ENCODE measurements at regions not wholly inside any gene's neighbourhood (a gene's known extent, or its start where the extent isn't known, plus 50 kb on each side); places are given as distances from the start of the nearest gene placed in this dataset.

DNA sequence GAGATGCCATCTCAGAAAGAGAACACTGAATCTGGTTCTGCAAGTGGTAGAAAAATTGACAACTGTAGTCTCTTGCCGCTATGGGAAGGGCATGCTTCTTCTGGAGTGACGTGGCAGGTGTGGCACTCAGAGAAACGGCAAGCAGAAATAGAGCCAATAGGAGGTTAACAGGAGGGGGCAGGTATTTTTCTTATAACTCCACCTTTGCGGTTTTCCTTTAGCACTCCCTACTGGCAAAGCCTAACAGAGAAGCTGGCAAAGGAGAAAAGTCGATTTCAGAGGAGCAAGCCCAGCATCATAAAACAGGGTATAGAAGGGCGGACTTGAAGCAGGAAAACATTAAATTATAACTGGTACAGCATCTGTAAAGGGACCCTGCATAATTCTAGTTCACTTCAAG is 1382.2 kb downstream of the PCDH18 start:
- DNase-seq (ENCODE audit: low read depth, low spot score) = no peak

DNA sequence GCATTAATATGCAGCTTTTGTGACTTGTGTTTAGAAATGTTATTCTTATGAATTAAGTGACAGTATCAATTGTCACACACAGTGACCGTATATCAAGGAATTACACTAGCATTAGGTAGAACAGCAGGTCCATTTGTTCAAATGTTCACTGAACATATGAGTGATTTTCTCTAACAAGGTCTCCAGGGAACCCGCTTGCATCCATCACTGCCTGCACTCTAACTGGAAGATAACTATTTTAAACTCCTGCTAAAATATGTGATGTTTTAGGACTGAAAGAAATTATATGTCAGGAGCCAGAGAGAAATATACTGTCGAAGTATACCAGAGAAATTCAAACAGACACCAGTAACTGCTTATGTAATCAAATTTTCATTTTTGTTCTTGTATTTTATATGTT is 1395.7 kb downstream of the PCDH18 start:
- no peak for DNase-seq (ENCODE audit: low read depth, low spot score)

DNA sequence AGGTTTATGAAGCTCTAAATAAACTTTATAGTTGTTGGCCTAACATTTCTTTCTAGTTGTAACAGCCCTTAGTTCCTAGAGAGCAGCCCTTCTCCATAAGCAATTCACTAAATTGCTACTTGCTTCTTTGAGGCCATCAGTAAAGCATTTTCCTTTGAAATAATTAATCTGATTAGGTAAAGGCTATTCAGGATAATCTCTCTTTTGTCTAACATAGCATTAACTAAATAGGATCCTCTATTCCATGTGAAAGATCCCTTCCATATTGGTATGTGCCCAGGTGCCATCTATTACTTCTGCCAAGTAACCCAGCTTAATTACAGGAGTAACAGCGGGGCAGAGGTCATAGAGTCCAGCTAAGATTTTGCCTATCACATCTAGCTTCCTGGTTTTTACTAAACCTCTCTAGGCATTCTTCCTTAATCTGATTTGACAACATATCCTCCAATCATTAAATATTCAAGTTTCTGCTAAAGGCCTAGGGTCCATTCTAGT is 1408.0 kb downstream of the PCDH18 start:
- DNase-seq (ENCODE audit: low read depth, low spot score) = no peak

DNA sequence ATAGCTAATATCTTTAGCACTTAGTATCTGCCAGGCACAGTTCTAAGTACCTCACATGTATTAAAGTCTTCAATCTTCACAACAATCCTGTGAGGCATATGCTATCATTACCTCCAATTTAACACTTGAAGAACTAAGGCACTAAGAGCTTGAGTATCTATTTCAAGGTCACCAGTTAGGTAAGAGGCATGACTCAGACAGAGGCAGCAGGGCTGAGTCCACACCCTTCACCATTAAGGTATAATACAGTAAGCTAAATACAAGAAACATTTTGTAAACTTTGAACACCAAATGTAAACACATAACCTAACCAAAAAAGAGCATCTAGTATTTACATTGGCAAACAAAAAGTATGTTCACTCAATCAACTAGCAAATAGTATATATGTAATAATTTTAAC is 1410.9 kb downstream of the PCDH18 start:
- DNase-seq (ENCODE audit: low read depth, low spot score) = no peak

DNA sequence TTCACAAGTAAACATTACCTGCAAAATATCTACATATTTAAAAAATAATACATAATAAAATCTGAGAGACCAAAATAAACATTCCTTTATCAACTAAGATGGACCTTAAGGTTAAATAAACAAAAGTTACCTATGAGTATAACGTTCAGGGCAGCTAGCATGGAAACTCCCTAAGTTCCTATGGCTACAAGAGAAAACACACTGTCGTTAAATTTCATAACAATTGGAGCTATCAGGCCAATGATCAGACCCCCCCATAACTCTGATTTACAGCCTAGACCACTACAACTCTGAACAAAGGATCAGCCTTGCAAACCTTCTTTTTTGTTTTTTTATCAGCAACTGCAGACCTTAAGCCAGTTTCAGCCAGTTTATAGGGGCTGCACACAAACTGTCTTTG is 1418.4 kb downstream of the PCDH18 start:
- DNase-seq (ENCODE audit: low read depth, low spot score) = no peak

DNA sequence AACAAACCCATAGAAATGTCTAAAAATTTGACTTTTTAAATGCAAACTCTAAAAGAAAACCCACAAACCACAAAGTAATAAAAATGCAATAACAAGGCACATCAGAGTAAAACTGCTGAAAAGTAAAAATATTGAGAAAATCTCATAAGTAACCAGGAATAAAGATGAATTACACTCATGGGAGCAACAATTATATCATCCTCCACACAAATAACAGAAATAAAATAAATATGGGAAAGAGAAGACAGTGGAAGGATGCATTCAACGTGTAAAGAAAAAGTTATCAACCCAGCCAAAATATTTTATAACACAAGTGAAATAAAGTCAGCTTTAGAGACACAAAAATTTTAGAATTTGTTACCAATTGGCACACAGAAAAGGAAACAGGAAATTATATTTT is 1420.2 kb downstream of the PCDH18 start:
- no peak for DNase-seq (ENCODE audit: low read depth, low spot score)

DNA sequence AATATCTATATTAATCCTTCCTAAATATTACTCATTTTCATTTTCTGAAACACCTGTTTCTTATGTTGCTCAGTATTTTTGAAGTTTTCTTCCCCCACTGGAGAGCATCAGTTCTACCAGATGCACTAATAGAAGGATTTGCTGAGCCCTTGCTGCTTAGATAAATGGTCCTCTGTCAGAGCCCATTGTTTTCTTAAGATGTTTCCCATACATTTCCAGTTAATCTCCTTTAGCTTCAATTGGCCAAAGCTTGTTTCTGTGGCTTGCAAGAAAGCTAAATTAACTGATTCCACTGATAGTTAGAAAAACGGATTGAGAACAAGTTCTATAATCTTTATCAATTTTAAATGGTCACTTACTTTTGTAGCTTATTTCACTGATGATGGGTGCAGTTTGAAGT is 1425.5 kb downstream of the PCDH18 start:
- no peak for DNase-seq (ENCODE audit: low read depth, low spot score)

DNA sequence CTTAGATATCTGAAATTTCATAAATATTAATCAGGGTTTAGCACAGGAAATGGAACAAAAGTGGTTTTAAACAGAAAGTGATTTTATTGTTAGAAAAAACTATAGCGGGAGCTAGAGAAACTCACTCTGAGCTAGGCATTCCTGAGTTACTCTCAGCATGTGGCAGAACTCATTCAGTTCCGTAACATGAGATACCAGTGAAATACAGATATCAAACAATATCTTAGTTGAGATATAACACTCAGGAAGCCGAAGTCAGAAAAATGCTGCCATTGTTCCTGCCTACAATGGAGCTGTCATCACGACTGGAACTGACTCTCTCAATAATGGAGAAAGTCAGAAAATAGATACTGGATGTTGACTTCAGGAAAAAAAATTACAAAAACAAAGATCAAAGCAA is 1428.7 kb downstream of the PCDH18 start:
- no peak for DNase-seq (ENCODE audit: low read depth, low spot score)

DNA sequence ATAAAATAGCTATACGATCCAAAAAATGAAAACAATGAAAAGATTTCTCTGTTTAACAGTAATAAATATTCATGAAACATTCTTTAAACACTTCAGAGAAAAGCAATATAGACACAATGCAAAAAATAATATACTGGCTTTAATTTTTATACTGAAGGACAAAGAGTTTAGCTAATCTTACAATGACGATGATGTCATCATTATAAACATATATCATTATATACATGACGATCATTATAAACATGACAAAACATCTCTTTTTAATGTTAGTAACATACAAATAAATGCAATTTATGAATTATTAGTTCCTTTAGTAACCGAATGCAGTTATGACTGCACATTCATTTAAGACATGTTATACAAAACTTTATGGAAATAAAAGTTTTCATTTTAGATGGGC is 1434.6 kb downstream of the PCDH18 start:
- no peak for DNase-seq (ENCODE audit: low read depth, low spot score)

DNA sequence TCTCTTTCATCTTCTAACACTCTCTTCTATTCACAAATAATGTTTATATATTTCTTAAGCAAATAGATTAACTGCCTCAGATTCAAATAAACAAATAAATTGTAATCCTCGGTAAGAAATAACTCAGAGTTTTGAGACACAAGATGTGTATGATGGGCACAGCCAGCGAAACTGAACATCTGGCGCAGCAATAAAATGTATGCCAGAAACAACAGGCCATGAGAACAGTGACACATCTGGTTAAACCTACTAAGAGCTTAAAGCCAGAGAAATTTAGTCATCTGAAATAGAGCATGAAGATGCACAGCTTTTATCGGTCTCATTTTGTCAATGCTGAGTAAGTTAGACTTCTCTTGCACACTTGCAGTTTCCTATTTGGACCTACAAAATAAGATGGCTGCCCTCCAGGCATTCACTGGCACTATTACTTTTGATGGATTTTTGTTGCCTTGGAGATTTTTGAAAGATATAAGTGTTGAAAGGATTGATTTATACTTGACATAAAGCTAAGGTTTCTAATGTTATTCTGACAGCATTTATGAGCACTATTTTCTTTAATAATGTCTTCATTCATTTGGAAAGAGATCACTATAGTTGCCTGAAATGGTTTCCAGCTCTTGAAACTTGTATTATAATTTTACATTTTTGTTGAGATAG is 1444.0 kb downstream of the PCDH18 start:
- no peak for DNase-seq (ENCODE audit: low read depth, low spot score)

DNA sequence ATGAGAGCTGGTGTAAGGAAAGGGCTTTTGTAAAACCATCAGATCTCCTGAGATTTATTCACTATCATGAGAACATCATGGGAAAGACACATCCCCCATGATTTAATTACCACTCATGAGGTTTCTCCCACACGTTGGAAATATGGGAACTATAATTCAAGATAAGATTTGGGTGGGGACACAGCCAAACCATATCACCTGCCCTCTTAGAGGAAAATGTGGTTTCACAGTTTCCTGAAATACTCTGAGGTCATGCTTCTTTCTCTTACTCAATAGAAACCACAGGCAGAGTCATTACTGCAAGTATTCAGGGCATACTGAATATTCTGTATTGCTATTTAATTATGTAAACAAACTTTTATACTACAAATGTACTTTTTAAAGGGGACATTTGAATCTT is 1453.3 kb downstream of the PCDH18 start:
- DNase-seq (ENCODE audit: low read depth, low spot score) = no peak

DNA sequence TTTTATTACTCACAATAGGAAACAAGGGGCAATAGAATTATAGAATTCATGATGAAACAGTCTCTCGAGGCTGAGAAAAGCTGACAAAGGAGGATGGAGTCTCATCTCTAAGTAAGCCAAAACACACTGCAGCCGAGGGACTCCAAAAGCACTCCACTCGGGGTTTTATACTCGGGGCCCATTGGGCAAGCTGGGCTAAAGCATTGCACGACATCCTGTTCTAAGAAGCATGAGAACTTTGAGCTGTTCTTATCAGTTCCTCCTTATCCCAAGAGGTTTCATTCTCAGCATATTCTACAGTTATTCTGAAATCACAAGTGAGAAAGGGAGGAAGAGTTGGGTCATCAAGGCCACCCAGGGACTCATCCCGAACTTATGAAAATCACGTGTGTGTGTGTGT is 1475.5 kb downstream of the PCDH18 start:
- DNase-seq (ENCODE audit: low read depth, low spot score) = no peak

DNA sequence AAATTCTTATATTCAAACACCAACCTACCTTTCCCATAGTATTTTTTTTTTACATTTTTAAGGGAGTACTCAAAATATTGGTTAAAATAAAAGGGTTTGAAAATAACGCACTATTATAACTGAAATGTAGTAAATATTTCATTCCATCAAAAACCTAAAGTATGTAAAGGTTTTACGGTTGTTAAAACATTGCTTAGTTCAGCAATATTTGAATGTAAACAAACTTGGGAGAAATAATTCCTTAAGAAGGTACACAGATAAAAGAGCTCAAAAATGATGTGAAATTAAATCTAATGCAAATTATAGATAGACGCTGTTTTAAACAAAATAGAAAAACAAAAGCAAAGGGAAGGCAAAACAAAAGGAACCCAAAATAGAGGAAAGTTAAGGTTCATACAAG is 1476.9 kb downstream of the PCDH18 start:
- DNase-seq (ENCODE audit: low read depth, low spot score) = no peak

DNA sequence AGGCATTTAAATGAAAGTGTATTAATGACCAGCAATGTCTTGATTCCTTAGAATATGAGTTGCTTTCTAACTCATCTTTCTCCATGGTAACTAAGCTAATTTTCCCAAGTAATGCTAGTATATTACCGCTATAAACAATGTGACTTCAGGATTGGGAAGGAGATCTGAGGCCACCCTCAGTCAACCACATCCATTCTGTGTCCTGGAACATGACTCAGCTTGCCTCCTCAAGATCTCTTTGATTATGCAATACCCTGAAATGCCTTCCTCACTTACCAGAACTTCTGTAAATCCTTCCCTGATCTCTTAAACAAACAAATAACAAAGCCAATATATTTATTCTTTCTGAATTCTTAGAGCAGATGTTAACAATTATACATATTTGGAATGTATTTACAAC is 1495.5 kb downstream of the PCDH18 start:
- peak; percentile 59 for DNase-seq (ENCODE audit: low read depth, low spot score)

DNA sequence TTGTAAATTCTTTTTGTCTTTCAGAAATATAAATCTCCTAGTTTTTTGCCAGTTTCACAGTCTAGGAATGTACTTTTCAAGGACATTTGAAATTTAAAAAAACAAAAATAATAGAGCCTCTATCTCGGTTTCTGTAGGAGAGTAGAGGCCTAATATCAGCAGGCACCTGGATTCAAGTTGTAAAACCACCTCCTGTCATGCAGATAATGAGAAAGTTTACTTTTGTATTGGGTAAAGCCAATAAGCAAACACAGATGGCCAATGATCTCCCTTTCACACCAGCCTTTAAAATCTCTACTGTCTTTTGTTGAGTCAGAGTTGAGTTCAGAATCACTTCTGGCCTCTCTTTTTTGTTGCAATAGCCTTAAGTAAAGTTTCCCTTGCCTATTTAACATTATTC is 1499.9 kb downstream of the PCDH18 start:
- no peak for DNase-seq (ENCODE audit: low read depth, low spot score)

DNA sequence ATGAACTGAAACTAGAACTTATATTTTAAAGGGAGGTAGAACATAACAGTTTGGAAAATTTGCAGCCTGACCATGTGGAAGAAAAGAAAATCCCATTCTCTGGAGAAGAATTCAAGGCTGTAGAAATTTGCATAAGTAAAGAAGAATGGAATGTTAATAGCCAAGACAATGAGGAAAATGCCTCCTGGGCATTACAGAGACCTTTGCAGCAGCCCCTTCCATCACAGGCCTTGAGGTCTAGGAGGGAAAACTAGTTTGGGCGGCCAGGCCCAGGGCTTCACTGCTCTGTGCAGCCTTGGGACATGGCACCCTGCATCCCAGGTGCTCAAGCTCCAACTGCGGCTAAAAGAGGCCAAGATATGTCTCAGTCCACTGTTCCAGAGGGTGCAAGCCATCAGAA is 1506.8 kb downstream of the PCDH18 start:
- no peak for DNase-seq (ENCODE audit: low read depth, low spot score)

DNA sequence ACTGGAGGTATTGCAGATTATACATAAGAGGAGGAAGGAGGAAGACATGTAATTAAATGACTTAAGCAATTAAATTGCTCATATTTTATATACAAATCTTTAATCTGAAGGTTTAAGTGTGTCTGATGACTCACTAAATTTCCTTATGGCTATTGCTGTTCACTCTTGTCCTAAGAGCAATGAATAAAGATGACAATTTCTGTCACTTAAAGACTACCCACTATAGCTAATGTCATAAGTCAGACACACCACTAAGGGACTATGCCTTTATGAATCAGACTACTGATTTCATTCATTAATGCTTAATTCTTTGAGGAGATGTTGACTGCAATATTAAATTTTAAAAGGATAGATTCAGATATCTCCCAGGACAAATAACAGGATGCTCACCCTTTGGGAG is 1514.7 kb downstream of the PCDH18 start:
- DNase-seq (ENCODE audit: low read depth, low spot score) = no peak

DNA sequence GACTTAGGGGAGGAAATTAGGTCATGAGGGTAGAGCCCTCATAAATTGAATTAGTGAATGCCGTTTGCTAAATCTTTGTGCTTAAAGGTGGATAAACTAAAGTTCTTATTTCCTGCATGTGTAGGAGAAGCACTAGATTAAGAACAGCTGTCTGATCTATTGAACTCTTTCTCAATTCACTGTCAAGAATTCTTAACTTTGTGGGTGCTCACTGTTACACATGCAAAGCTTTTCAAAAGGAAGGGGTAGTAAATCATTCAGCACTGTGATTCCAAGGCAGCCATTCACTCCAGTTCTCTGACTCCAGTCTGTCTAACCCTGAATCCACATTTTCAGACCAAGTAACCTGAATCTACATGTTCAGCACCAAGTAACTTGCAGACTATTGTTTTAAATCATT is 1520.1 kb downstream of the PCDH18 start:
- peak; percentile 12 for DNase-seq (ENCODE audit: low read depth, low spot score)

DNA sequence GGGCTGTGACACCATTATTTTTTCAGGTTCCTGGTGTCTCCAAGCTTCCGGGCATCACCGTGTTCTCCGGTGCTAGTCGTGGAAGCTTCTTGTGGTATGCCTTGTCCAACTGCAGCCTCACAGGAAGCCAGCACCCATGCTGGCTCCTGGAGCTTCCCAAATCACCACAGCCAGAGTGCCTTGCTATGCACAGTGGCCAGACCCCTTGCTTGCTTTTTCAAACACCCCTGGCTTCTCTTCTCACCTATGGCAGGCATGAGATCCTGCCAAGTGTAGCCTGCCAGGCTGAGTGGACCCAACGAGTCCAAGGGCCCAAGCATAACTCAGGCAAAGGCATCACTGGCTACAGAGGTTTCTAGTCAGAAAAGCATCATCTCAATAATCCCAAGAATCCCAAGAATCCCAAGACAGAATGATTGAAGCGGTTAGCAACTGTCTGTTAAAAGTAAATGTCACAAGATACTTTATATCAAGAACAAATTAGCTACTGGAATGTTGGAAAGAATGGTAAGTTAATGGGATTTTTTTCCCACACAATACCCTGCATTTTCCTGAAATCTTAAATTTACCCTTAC is 1522.9 kb downstream of the PCDH18 start:
- DNase-seq (ENCODE audit: low read depth, low spot score) = no peak

DNA sequence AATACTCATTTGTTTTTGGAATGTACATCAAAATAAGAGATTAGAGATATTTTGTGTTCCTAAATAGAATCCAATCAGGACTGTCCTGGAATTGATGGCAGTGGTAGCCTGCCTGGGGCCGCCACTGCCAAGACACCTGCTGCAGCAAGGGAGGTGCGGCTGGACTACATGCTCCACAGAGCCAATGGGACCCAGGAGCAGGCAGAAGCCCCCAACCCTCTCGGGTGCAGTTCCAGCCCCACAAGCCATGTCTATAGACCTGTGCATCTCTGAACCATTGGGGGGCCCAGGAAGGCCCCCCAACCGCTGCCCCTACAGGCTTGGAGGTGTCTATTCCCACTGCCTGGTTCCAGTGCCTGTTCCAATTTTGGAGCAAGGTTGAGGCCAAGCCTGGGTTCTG is 1524.3 kb downstream of the PCDH18 start:
- DNase-seq (ENCODE audit: low read depth, low spot score) = no peak

DNA sequence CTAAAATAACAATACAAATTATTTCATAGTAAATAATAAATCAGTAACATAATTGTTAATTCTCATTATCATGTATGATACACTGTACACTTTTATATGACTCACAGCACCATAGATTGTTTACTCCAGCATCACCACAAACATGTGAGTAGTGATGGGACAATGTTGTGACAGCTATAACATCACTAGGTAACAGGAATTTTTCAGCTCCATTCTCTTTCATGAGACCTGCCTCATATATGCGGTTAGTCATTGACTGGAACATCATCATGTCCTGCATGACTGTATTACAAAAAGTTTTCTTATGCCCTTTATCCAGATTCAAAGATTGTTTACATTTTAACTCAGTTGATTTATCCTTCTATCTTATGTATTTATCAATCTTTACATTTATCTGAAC is 1530.0 kb downstream of the PCDH18 start:
- no peak for DNase-seq (ENCODE audit: low read depth, low spot score)

DNA sequence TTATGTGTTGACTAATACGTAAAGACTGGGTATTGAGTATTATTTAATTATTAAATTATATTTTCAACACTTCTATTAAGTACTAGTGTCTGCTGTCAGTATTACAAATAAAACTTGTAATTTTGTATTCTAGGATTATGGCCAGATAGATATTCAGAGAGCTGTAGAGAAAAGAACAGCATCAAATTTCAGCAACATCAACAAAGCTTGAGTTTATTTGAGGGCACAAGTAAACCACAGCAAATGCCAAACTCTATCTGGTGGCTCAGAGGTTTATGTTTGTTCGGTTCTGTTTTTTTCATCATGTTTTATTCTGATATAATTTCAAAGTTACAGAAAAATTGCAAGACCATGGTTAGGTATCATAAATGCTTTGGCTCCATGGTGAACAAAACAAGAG is 1530.5 kb downstream of the PCDH18 start:
- DNase-seq (ENCODE audit: low read depth, low spot score) = peak; percentile 29

DNA sequence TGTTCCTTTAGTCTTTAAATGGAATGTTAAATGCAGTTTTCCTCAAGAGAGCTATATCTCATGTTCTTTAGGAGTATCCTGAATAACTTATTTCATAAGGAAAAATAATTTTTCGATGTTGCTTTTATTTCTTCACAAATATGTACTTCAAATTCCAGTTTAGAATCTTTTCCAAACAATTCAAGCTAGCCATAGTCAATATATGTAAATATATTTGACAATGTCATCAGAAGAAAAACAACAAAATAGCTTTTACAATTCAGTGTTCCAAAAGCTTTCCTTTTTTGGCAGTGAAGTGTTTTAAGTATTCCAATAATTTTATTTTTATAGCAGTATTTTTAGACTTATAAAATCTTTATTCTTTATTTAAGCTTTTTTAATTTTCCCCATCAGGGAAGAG is 1532.0 kb downstream of the PCDH18 start:
- no peak for DNase-seq (ENCODE audit: low read depth, low spot score)

DNA sequence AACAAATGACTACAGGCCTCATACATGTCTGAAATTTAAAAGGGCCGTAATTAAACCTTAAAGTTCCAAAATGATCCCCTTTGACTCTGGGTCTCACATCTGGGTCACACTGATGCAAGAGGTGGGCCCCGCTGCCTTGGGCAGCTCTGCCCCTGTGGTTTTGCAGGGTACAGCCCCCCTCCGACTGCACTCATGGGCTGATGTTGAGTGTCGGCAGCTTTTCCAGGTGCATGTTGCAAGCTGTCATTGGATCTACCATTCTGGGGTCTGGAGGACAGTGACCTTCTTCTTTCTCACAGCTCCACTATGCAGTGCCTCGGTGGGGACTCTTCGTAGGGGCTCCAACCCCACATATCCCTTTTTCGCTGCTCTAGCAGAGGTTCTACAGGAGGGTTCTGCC is 1537.9 kb downstream of the PCDH18 start:
- no peak for DNase-seq (ENCODE audit: low read depth, low spot score)
